Heart left ventricle (tissue), 13 donors: ENCODE measurements at regions not wholly inside any gene's neighbourhood (a gene's known extent, or its start where the extent isn't known, plus 50 kb on each side); places are given as distances from the start of the nearest gene placed in this dataset.

Experiments
- POLR2A ChIP-seq, 2 donors: fragments of 450-650 bp; IDR thresholded peaks; one replicate each; pipeline ENCODE4 v1.6.1; 2017; ENCODE audit warnings: antibody characterized with exemption in 2 of 2, mild to moderate bottlenecking in 2 of 2, moderate library complexity in 2 of 2
- TF ChIP-seq, protein P1 (sequence below), 12 donors: fragments of 200-600 bp; sonication (generic) in 4 of 12; IDR thresholded peaks; one replicate each; pipeline versions ENCODE4 v1.5.0 to v1.8.0; 2018 to 2022; ENCODE audit warnings: antibody characterized with exemption in 12 of 12, mild to moderate bottlenecking in 5 of 12
- donor health status: ischemic (EF 13 %, LVEDD 7.1; RV severe dilation, severe dysfunction).
- donor health status: DM: no; HTN: yes; CAD: no.
- donor health status: DM: no; HTN: no; CAD: no.
- donor health status: ischemic (EF 25% LVEDD 6.9; RV normal size, moderate dysfunction).
- donor health status: ischemic (EF 25% LVEDD 5.7; RV mildly dilated, moderate dysfunction).
- donor health status: ischemic (EF 35%, LVEDD 5.7; RV mildly dilated, moderate dysfunction).
- donor health status: nonischemic (EF 11% LVEDD 7.7; RV severe dilation, severe dysfunction).
- donor health status: DM: yes; HTN: yes; CAD: no.
- donor health status: PGD.
- donor health status: ischemic (EF 29% LVEDD 5.4; RV normal size, mild dysfunction).
- donor health status: nonischemic (EF 23%, LVEDD 6.1; RV moderate dilation, normal function).

DNA sequence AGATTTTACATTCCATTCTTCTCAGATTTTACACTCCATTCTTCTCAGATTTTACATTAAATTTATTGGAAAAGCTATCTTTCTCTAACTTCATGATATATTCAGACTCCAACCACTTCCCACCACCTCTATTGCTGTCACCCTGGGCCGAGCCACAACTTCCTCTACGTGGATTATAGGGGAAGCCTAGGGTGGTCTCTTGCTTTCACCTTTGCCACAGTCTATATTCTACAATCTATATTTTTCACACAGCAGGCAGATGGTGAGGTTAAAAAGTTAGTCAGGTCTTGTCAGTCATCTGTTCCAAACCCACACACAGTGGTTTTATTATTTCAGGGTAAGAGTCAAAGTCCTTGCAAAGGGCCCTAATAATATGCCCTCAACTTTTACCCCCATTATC is 370.8 kb upstream of the SUCLG2 start:
- TF ChIP-seq, protein P1, sequence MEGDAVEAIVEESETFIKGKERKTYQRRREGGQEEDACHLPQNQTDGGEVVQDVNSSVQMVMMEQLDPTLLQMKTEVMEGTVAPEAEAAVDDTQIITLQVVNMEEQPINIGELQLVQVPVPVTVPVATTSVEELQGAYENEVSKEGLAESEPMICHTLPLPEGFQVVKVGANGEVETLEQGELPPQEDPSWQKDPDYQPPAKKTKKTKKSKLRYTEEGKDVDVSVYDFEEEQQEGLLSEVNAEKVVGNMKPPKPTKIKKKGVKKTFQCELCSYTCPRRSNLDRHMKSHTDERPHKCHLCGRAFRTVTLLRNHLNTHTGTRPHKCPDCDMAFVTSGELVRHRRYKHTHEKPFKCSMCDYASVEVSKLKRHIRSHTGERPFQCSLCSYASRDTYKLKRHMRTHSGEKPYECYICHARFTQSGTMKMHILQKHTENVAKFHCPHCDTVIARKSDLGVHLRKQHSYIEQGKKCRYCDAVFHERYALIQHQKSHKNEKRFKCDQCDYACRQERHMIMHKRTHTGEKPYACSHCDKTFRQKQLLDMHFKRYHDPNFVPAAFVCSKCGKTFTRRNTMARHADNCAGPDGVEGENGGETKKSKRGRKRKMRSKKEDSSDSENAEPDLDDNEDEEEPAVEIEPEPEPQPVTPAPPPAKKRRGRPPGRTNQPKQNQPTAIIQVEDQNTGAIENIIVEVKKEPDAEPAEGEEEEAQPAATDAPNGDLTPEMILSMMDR (IDR thresholded peaks at IDR 0.05) = no peak
- no peak for TF ChIP-seq POLR2A (IDR thresholded peaks at IDR 0.05)
